DND-41 (cell line): ENCODE measurements at regions not wholly inside any gene's neighbourhood (a gene's known extent, or its start where the extent isn't known, plus 50 kb on each side); places are given as distances from the start of the nearest gene placed in this dataset.

ENCODE experiments used
- ATAC-seq: fragments of 200-7000 bp; cut with Tn5 transposase; 3 replicates; pipeline ENCODE4 v1.9.1; 2021; ENCODE audit warnings: low read depth; ENCODE audit not compliant: insufficient read depth
- DNase-seq: peaks from one replicate; pipeline ENCODE4 v3.0.0-alpha.2; 2020
- H2AFZ ChIP-seq: 2 replicates; pipeline ENCODE4 v1.6.0; 2012; ENCODE audit warnings: low read depth, low read length
- H3K27ac ChIP-seq: 2 replicates; pipeline ENCODE4 v1.5.1; 2012; ENCODE audit warnings: low read length, inconsistent platforms
- H3K27me3 ChIP-seq: fragments of 200-600 bp; sonication (generic); 2 replicates; pipeline ENCODE4 v1.6.0; 2012; ENCODE audit warnings: low read length, mild to moderate bottlenecking, inconsistent platforms; ENCODE audit not compliant: insufficient read depth, poor library complexity
- H3K36me3 ChIP-seq: 2 replicates; pipeline ENCODE4 v1.5.1; 2012; ENCODE audit warnings: low read length, inconsistent platforms; ENCODE audit not compliant: insufficient read depth
- H3K4me1 ChIP-seq: 2 replicates; pipeline ENCODE4 v1.5.1; 2012; ENCODE audit warnings: mild to moderate bottlenecking, low read length; ENCODE audit not compliant: insufficient read depth
- H3K4me2 ChIP-seq: 2 replicates; pipeline ENCODE4 v1.6.0; 2012; ENCODE audit warnings: mild to moderate bottlenecking, moderate library complexity, low read length, inconsistent platforms; ENCODE audit not compliant: insufficient read depth
- H3K4me3 ChIP-seq, 2 experiments: fragments of 200-600 bp in 1 of 2; shearing (Covaris generic) in 1 of 2; 2 replicates each; pipeline ENCODE4 v1.5.1; 2012 to 2016; ENCODE audit warnings: inconsistent platforms in 2 of 2, low read length in 2 of 2, mild to moderate bottlenecking in 2 of 2, low read depth in 1 of 2, moderate library complexity in 1 of 2
- H3K79me2 ChIP-seq: 2 replicates; pipeline ENCODE4 v1.6.0; 2012; ENCODE audit warnings: low read length, inconsistent platforms; ENCODE audit not compliant: insufficient read depth
- H3K9ac ChIP-seq: 2 replicates; pipeline ENCODE4 v1.6.0; 2012; ENCODE audit warnings: low read depth, mild to moderate bottlenecking, inconsistent platforms, low read length, moderate library complexity
- H3K9me3 ChIP-seq: 2 replicates; pipeline ENCODE4 v1.5.1; 2012; ENCODE audit warnings: low read length, moderate library complexity, mild to moderate bottlenecking, inconsistent platforms; ENCODE audit not compliant: insufficient read depth, severe bottlenecking
- H4K20me1 ChIP-seq: 2 replicates; pipeline ENCODE4 v1.6.0; 2012; ENCODE audit warnings: low read length; ENCODE audit not compliant: insufficient read depth
- CTCF ChIP-seq: IDR thresholded peaks from 2 replicates; pipeline ENCODE4 v1.5.1; 2012; ENCODE audit warnings: borderline replicate concordance, low read length, moderate library complexity, mild to moderate bottlenecking; ENCODE audit not compliant: poor library complexity, severe bottlenecking; ENCODE audit errors: extremely low read depth
- EZH2 ChIP-seq: IDR thresholded peaks from 3 replicates; pipeline ENCODE4 v1.6.1; 2012; ENCODE audit warnings: borderline replicate concordance, low read depth, mild to moderate bottlenecking, moderate library complexity, low read length, inconsistent platforms; ENCODE audit not compliant: severe bottlenecking

GRCh38 chr13:106874323-106874722 is 306.4 kb upstream of the ARGLU1 start:
- no peaks in the 10 kb centered on the region for H3K4me1 ChIP-seq
- H3K4me3 ChIP-seq, result no peak overlapping the region
- H3K79me2 ChIP-seq, result no peaks in the 10 kb centered on the region
- H3K36me3 ChIP-seq, result no peaks in the 10 kb centered on the region
- no peak overlapping the region for H3K9ac ChIP-seq
- no peak overlapping the region for H2AFZ ChIP-seq
- H3K4me2 ChIP-seq, result no peak overlapping the region
- H3K27ac ChIP-seq, result no peak overlapping the region
- no peaks in the 10 kb centered on the region for H4K20me1 ChIP-seq
- ATAC-seq (no peak), DNase-seq (no peak)
- TF ChIP-seq EZH2, result no peak
- no peak for TF ChIP-seq CTCF
- H3K9me3 ChIP-seq, result no peaks in the 10 kb centered on the region
- no peaks in the 10 kb centered on the region for H3K27me3 ChIP-seq

- H4K20me1 ChIP-seq, result no peaks in the 10 kb centered on the region
- H2AFZ ChIP-seq, result no peak overlapping the region
- no peak for ATAC-seq
- no peak overlapping the region for H3K9ac ChIP-seq
- H3K79me2 ChIP-seq, result no peaks in the 10 kb centered on the region
- DNase-seq, result no peak
- no peak overlapping the region for H3K27ac ChIP-seq
- no peak overlapping the region for H3K4me3 ChIP-seq
- TF ChIP-seq CTCF, result no peak
- no peak for TF ChIP-seq EZH2
- no peak overlapping the region for H3K4me2 ChIP-seq
- H3K4me1 ChIP-seq, result no peaks in the 10 kb centered on the region
- no peaks in the 10 kb centered on the region for H3K36me3 ChIP-seq
- no peaks in the 10 kb centered on the region for H3K9me3 ChIP-seq
- H3K27me3 ChIP-seq, result no peaks in the 10 kb centered on the region
These were observed 305.9 kb upstream of the ARGLU1 start for GRCh38 chr13:106873810-106874209.

- Histone ChIP-seq H3K4me1 (no peaks in the 10 kb centered on the region), H2AFZ (no peak overlapping the region), H3K27me3 (no peaks in the 10 kb centered on the region), H3K4me2 (no peak overlapping the region), H4K20me1 (no peaks in the 10 kb centered on the region), H3K36me3 (no peaks in the 10 kb centered on the region), H3K27ac (no peak overlapping the region), H3K4me3 (no peak overlapping the region), H3K9ac (no peak overlapping the region), H3K79me2 (no peaks in the 10 kb centered on the region), H3K9me3 (no peaks in the 10 kb centered on the region)
- DNase-seq, result no peak
- no peak for TF ChIP-seq EZH2
- no peak for TF ChIP-seq CTCF
- ATAC-seq, result no peak
These were observed 299.3 kb upstream of the ARGLU1 start for GRCh38 chr13:106867249-106867648.
